ENCODE measurements at regions not wholly inside any gene's neighbourhood (a gene's known extent, or its start where the extent isn't known, plus 50 kb on each side); places are given as distances from the start of the nearest gene placed in this dataset.

DNA sequence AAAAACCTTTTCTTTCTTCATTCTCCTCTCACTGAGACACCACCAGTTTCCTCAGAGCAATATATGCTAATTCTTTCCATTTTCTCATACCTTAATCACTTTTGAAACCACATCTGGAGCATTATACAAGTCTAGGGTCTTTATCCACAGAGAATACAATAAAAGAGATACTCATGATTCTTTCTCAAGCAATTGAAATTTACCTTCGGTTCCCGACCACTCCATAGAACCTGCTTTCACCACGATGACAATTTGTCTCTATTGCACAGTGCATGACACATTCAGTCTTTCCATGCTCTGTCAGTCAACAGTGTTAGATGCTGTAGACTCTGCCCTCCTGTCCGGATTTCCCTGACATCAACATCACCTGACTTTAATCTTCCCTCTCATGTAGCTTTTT lies 409.3 kb upstream of the NWD2 start:
- no peak overlapping the region for H3K4me3 ChIP-seq (ENCODE audit: low read length in 3 of 3)
- TF ChIP-seq, protein P1, sequence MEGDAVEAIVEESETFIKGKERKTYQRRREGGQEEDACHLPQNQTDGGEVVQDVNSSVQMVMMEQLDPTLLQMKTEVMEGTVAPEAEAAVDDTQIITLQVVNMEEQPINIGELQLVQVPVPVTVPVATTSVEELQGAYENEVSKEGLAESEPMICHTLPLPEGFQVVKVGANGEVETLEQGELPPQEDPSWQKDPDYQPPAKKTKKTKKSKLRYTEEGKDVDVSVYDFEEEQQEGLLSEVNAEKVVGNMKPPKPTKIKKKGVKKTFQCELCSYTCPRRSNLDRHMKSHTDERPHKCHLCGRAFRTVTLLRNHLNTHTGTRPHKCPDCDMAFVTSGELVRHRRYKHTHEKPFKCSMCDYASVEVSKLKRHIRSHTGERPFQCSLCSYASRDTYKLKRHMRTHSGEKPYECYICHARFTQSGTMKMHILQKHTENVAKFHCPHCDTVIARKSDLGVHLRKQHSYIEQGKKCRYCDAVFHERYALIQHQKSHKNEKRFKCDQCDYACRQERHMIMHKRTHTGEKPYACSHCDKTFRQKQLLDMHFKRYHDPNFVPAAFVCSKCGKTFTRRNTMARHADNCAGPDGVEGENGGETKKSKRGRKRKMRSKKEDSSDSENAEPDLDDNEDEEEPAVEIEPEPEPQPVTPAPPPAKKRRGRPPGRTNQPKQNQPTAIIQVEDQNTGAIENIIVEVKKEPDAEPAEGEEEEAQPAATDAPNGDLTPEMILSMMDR (IDR thresholded peaks at IDR 0.05; ENCODE audit: borderline replicate concordance, extremely low read depth, insufficient read depth), result no peak
- FAIRE-seq (no peak), DNase-seq (peak in 2 of 5 donors; percentile 2 to 9)
- intact Hi-C loops (cut with DNase I), result no loop called here
- no peaks in the 10 kb centered on the region for H3K9me3 ChIP-seq (ENCODE audit: control insufficient read depth in 2 of 3, insufficient read depth in 1 of 3, low read length in 3 of 3)
- no peaks in the 10 kb centered on the region for H3K27me3 ChIP-seq (ENCODE audit: control insufficient read depth, insufficient read depth, low read length)
- H3K4me1 ChIP-seq (ENCODE audit: control insufficient read depth in 2 of 3, insufficient read depth in 2 of 3, low read depth in 1 of 3, low read length in 3 of 3), result no peaks in the 10 kb centered on the region
- no peak overlapping the region for H3K27ac ChIP-seq (ENCODE audit: low read depth in 2 of 2, low read length in 2 of 2)
- H3K36me3 ChIP-seq (ENCODE audit: control insufficient read depth in 2 of 3, insufficient read depth in 3 of 3, low read length in 3 of 3), result no peaks in the 10 kb centered on the region
- no peak overlapping the region for H3K9ac ChIP-seq (ENCODE audit: low read length in 3 of 3)

DNA sequence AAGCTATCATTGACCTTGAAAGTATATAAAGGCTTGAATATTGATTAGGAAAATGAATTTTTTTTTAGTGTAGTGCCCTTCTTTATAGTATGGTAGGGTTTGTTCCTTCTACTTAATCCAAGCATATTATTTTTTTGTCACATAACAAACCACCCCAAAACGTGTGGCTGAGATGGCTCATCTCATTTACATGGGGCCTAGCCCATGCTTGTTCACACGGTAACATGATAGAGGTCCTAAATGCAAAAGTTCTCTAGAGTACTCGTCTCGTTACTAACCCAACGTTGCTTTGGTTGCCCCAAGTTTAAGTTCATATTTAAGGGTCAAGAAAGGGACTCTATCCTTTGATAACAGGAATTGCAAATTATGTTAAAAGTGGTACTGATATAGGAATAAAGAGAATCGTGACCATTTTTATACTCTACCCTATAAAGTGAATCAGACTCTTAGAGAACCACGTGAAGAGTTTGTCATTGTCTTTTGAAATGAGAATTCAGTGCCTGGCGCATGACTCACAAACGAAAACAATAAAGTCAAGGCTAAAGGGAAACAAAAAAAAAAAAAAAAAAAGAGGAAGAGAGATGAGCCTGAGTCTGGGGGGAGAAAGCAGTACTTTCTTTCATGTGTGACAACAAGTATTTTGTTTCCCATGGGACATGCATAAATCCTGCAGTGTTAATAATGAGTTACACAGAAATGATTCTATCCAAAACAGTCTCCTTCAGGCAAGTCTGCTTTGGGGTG lies 402.8 kb upstream of the NWD2 start:
- intact Hi-C loops (cut with DNase I), result no loop called here
- H3K27ac ChIP-seq (ENCODE audit: low read depth in 2 of 2, low read length in 2 of 2), result no peak overlapping the region
- H3K27me3 ChIP-seq (ENCODE audit: control insufficient read depth, insufficient read depth, low read length), result no peaks in the 10 kb centered on the region
- H3K4me3 ChIP-seq (ENCODE audit: low read length in 3 of 3), result no peak overlapping the region
- no peaks in the 10 kb centered on the region for H3K36me3 ChIP-seq (ENCODE audit: control insufficient read depth in 2 of 3, insufficient read depth in 3 of 3, low read length in 3 of 3)
- H3K9me3 ChIP-seq (ENCODE audit: control insufficient read depth in 2 of 3, insufficient read depth in 1 of 3, low read length in 3 of 3), result no peaks in the 10 kb centered on the region
- no peak for DNase-seq
- FAIRE-seq, result no peak
- H3K9ac ChIP-seq (ENCODE audit: low read length in 3 of 3), result no peak overlapping the region
- TF ChIP-seq, protein P1 (IDR thresholded peaks at IDR 0.05; ENCODE audit: borderline replicate concordance, extremely low read depth, insufficient read depth), result no peak
- no peaks in the 10 kb centered on the region for H3K4me1 ChIP-seq (ENCODE audit: control insufficient read depth in 2 of 3, insufficient read depth in 2 of 3, low read depth in 1 of 3, low read length in 3 of 3)

DNA sequence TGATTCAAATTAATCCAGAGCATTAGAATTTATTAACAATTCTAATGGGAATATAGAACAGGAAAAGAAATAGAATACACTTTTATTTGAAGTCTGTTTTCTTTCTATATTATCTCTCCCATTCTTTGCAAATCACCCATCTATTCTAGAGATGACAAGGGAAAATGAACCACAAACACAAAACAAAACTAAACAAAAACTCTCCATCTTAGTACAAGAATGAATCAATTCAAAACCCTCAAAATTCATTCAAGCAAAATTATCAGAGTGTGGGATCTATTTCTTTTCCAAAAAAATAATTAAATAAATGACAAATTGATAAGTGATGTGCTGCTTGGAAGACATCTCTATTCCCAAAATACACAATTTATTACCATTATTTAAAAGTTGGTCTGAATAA lies 400.1 kb upstream of the NWD2 start:
- FAIRE-seq (no peak), DNase-seq (no peak)
- Histone ChIP-seq H3K4me1 (ENCODE audit: control insufficient read depth in 2 of 3, insufficient read depth in 2 of 3, low read depth in 1 of 3, low read length in 3 of 3) (no peaks in the 10 kb centered on the region), H3K27ac (ENCODE audit: low read depth in 2 of 2, low read length in 2 of 2) (no peak overlapping the region), H3K9me3 (ENCODE audit: control insufficient read depth in 2 of 3, insufficient read depth in 1 of 3, low read length in 3 of 3) (no peaks in the 10 kb centered on the region), H3K4me3 (ENCODE audit: low read length in 3 of 3) (no peak overlapping the region), H3K9ac (ENCODE audit: low read length in 3 of 3) (no peak overlapping the region), H3K36me3 (ENCODE audit: control insufficient read depth in 2 of 3, insufficient read depth in 3 of 3, low read length in 3 of 3) (no peaks in the 10 kb centered on the region), H3K27me3 (ENCODE audit: control insufficient read depth, insufficient read depth, low read length) (no peaks in the 10 kb centered on the region)
- TF ChIP-seq, protein P1 (IDR thresholded peaks at IDR 0.05; ENCODE audit: borderline replicate concordance, extremely low read depth, insufficient read depth), result no peak
- intact Hi-C loops (cut with DNase I), result no loop called here

- no peak for FAIRE-seq
- Histone ChIP-seq H3K27ac (ENCODE audit: low read depth in 2 of 2, low read length in 2 of 2) (no peak overlapping the region), H3K4me1 (ENCODE audit: control insufficient read depth in 2 of 3, insufficient read depth in 2 of 3, low read depth in 1 of 3, low read length in 3 of 3) (no peaks in the 10 kb centered on the region), H3K4me3 (ENCODE audit: low read length in 3 of 3) (no peak overlapping the region), H3K36me3 (ENCODE audit: control insufficient read depth in 2 of 3, insufficient read depth in 3 of 3, low read length in 3 of 3) (no peaks in the 10 kb centered on the region), H3K9me3 (ENCODE audit: control insufficient read depth in 2 of 3, insufficient read depth in 1 of 3, low read length in 3 of 3) (no peaks in the 10 kb centered on the region), H3K9ac (ENCODE audit: low read length in 3 of 3) (no peak overlapping the region), H3K27me3 (ENCODE audit: control insufficient read depth, insufficient read depth, low read length) (no peaks in the 10 kb centered on the region)
- TF ChIP-seq, protein P1 (IDR thresholded peaks at IDR 0.05; ENCODE audit: borderline replicate concordance, extremely low read depth, insufficient read depth), result no peak
- intact Hi-C loops (cut with DNase I), result no loop called here
- no peak for DNase-seq
Observed at GRCh38 chr4:36852856-36853255, 391.7 kb upstream of the NWD2 start.
